ENCODE measurements at regions not wholly inside any gene's neighbourhood (a gene's known extent, or its start where the extent isn't known, plus 50 kb on each side); places are given as distances from the start of the nearest gene placed in this dataset.
A peak's percentile ranks its signal among the peaks of the same experiment; 100 is the strongest.

- peak; percentile 58 for DNase-seq
Observed at GRCh38 chr4:163582703-163583102, 88.2 kb downstream of the TMA16 start.

- peak; percentile 83 for DNase-seq
Observed at GRCh38 chr4:163587867-163588266, 93.4 kb downstream of the TMA16 start.

- DNase-seq, result no peak
Observed at GRCh38 chr4:163588532-163588931, 94.0 kb downstream of the TMA16 start.

GRCh38 chr4:163590103-163590502, 95.6 kb downstream of the TMA16 start:
- DNase-seq, result peak; percentile 58

GRCh38 chr4:163590619-163591264, 96.3 kb downstream of the TMA16 start:
- DNase-seq, result peak; percentile 81

GRCh38 chr4:163591614-163592020, 97.1 kb downstream of the TMA16 start:
- peak; percentile 77 for DNase-seq

GRCh38 chr4:163592212-163592611, 97.7 kb downstream of the TMA16 start:
- peak; percentile 46 for DNase-seq

GRCh38 chr4:163595580-163595979, 101.1 kb downstream of the TMA16 start:
- DNase-seq, result peak; percentile 80

- no peak for DNase-seq
Observed at GRCh38 chr4:163598028-163598427, 103.5 kb downstream of the TMA16 start.

- no peak for DNase-seq
Observed at GRCh38 chr4:163598489-163598888, 104.0 kb downstream of the TMA16 start.

- DNase-seq, result peak; percentile 80
Observed at GRCh38 chr4:163600727-163601126, 106.2 kb downstream of the TMA16 start.

GRCh38 chr4:163603257-163603656, 108.8 kb downstream of the TMA16 start:
- DNase-seq, result no peak

GRCh38 chr4:163606896-163607691, 112.6 kb downstream of the TMA16 start:
- peak; percentile 90 for DNase-seq

- DNase-seq, result no peak
Observed at GRCh38 chr4:163609019-163609418, 114.5 kb downstream of the TMA16 start.

- peak; percentile 75 for DNase-seq
Observed at GRCh38 chr4:163610648-163611047, 116.2 kb downstream of the TMA16 start.

- DNase-seq, result peak; percentile 89
Observed at GRCh38 chr4:163611182-163611581, 116.7 kb downstream of the TMA16 start.

- DNase-seq, result peak; percentile 78
Observed at GRCh38 chr4:163611784-163612445, 117.4 kb downstream of the TMA16 start.

GRCh38 chr4:163612762-163613161, 118.3 kb downstream of the TMA16 start:
- DNase-seq, result peak; percentile 71

GRCh38 chr4:163613383-163613782, 118.9 kb downstream of the TMA16 start:
- peak; percentile 95 for DNase-seq

- DNase-seq, result no peak
Observed at GRCh38 chr4:163614866-163615265, 120.4 kb downstream of the TMA16 start.

GRCh38 chr4:163618845-163619244, 124.4 kb downstream of the TMA16 start:
- DNase-seq, result no peak

- DNase-seq, result no peak
Observed at GRCh38 chr4:163620738-163621137, 126.2 kb downstream of the TMA16 start.

- peak; percentile 66 for DNase-seq
Observed at GRCh38 chr4:163621821-163622220, 127.3 kb downstream of the TMA16 start.
